G401 (cell line): ENCODE measurements at regions not wholly inside any gene's neighbourhood (a gene's known extent, or its start where the extent isn't known, plus 50 kb on each side); places are given as distances from the start of the nearest gene placed in this dataset.
A peak's percentile ranks its signal among the peaks of the same experiment; 100 is the strongest.

Experiments used
- DNase-seq: peaks from one replicate; pipeline ENCODE4 v3.0.0-alpha.2; 2015; ENCODE audit warnings: low spot score
- in situ Hi-C: cut with HindIII; loops from 2 replicates; pipeline ENCODE4 v1.10.0; 2016; ENCODE audit warnings: low sequenced_read_pairs, mixed read lengths

GRCh38 chr16:80074329-80074728, 466.5 kb upstream of the DYNLRB2 start:
- in situ Hi-C loops: no loop called here
- DNase-seq: no peak

GRCh38 chr16:80071964-80072456, 468.8 kb upstream of the DYNLRB2 start:
- no peak for DNase-seq
- in situ Hi-C loops: no loop called here

- in situ Hi-C loops: no loop called here
- DNase-seq: no peak
Measured at GRCh38 chr16:80066805-80067580, 466.5 kb upstream of the MAF start.

GRCh38 chr16:80065541-80065940, 465.0 kb upstream of the MAF start:
- no peak for DNase-seq
- in situ Hi-C loops: no loop called here

GRCh38 chr16:80063713-80064069, 463.2 kb upstream of the MAF start:
- DNase-seq: no peak
- in situ Hi-C loops: no loop called here

GRCh38 chr16:80063031-80063712, 462.6 kb upstream of the MAF start:
- DNase-seq: no peak
- in situ Hi-C loops: no loop called here

GRCh38 chr16:80062361-80063030, 462.0 kb upstream of the MAF start:
- DNase-seq: no peak
- in situ Hi-C loops: no loop called here

GRCh38 chr16:80060470-80060869, 459.9 kb upstream of the MAF start:
- no peak for DNase-seq
- in situ Hi-C loops: no loop called here

- in situ Hi-C loops: no loop called here
- no peak for DNase-seq
Measured at GRCh38 chr16:80059836-80060235, 459.3 kb upstream of the MAF start.

GRCh38 chr16:80058214-80058613, 457.7 kb upstream of the MAF start:
- in situ Hi-C loops: no loop called here
- DNase-seq: peak; percentile 41

GRCh38 chr16:80056324-80056723, 455.8 kb upstream of the MAF start:
- no peak for DNase-seq
- in situ Hi-C loops: no loop called here

- in situ Hi-C loops: no loop called here
Measured at GRCh38 chr16:80055831-80056230, 455.3 kb upstream of the MAF start.

GRCh38 chr16:80054647-80055046, 454.1 kb upstream of the MAF start:
- no peak for DNase-seq
- in situ Hi-C loops: no loop called here

More at GRCh38 chr16:80055831-80056230, 455.3 kb upstream of the MAF start:
- DNase-seq: no peak

- in situ Hi-C loops: no loop called here
- DNase-seq: no peak
Measured at GRCh38 chr16:80051040-80051439, 450.5 kb upstream of the MAF start.

GRCh38 chr16:80048250-80048649, 447.7 kb upstream of the MAF start:
- DNase-seq: no peak
- in situ Hi-C loops: no loop called here

- no peak for DNase-seq
- in situ Hi-C loops: no loop called here
Measured at GRCh38 chr16:80047842-80048241, 447.3 kb upstream of the MAF start.

- DNase-seq: no peak
- in situ Hi-C loops: no loop called here
Measured at GRCh38 chr16:80046848-80047247, 446.3 kb upstream of the MAF start.

GRCh38 chr16:80046261-80046660, 445.7 kb upstream of the MAF start:
- DNase-seq: no peak
- in situ Hi-C loops: no loop called here

- in situ Hi-C loops: no loop called here
- no peak for DNase-seq
Measured at GRCh38 chr16:80045861-80046260, 445.3 kb upstream of the MAF start.

- no peak for DNase-seq
- in situ Hi-C loops: no loop called here
Measured at GRCh38 chr16:80041410-80041809, 440.9 kb upstream of the MAF start.
